Activated naive CD8-positive, alpha-beta T cell treated with anti-CD3 and anti-CD28 coated beads, Interleukin-2, amount 50 U/mL, for 16 hours (primary cell): ENCODE measurements at regions not wholly inside any gene's neighbourhood (a gene's known extent, or its start where the extent isn't known, plus 50 kb on each side); places are given as distances from the start of the nearest gene placed in this dataset.
"Not testable (repeated sequence)": the region's sequence is repeated elsewhere in the genome, so short reads cannot be mapped to it uniquely, and the experiment has no call there.

Source experiments
- DNase-seq: peaks from one replicate; pipeline ENCODE4 v3.0.0-alpha.2; 2020; ENCODE audit warnings: low read depth, low spot score

DNA sequence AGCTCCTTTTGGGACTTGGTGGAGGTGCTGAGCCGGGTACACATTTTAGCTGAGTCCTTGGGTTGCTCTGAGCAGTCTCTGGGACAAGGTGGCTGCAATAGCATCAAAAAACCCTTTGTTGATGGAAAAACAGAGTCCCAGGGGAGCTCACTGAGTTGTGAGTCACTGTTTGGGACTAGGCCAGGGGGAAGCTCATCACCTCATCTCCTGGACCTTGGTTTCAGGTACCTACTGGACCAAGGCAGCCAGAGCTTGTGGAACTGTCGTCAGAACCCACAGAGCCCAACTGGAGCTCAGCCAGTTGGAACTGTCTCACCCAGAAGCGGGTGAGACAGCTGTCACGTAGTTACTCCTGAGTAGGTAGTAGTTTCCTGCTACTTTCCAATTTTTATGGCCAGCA, 146.7 kb downstream of the HLX start:
- no peak for DNase-seq

DNA sequence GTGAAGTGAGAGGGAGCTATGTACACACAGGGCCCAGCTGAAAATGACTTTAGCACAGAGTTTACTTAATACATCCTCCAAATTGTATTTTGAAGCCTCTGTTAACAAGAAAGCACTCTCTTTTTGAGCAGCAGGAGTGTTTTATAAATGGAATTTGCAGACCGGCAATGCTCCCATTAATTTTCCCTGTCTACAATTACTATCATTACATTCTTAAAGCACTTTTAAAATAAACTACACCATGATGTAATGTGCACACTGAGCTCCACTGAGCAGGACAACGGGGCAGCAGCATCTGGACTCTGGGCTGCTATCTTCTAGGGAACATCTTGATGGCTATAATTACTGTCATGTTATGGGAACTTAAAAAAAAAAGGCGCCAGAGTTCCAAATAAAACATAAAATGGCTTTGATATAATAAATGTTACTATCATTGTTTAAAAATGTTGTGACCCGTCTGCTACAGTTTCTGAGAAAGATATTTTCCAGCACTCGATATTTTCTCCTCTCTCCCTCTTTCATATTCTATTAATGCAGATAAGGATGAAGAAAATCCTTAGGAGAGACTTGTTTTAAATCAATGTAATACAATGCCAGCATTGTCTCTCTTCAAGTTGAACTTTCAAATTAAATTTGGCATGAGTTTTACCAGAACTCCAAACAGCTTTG, 150.9 kb downstream of the HLX start:
- no peak for DNase-seq

DNA sequence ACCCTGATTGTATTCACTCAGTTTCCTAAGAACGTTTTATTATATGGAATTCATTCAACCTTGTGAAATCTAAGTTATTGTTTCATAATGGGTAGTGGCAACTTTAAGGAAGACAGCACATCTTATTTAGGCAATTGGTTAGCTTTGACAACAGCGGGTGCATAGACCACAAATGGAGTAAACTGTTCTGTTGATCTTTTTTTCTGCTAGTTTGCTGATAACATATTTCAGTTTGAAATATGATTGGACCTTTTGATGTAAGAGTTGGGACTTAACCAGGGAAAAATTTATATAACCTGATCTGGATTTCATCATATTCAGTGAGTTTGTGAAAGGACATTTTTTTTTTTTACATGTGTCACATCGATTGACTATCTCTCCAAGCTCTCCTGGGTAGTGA, 151.7 kb downstream of the HLX start:
- no peak for DNase-seq

DNA sequence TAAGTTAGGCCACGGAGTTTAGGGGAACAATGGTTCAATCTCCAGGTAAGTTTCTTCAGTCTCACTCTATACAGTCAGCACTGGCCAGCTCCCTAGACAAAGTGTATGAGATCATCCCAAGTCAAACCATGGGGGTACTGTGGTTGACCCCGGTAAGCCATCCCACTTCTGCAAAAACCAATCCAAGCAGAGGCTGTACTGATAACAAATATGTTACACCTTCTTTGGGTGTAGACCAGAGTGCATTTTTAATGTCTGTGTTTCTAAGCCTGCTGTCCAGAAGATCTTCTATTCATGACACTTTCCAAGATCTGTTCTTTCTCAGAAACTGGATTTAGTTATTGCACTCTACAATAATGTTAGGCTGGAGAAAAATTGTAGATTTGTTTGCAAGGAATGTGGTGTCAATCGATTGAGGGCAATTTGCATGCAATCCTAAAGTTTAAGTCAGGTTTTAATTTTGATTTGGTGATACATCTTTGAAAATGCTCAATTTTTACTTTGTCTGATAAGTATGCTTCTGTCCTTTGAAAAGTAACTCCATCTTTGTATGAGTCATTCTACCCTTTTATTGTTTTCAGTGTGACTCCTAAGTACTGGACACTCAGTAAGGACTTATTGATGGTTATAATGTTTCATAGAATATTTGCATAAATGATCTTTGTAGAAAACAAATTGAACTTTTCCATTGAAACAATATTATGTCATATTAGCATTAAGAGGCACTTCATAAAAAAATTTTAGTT, 152.4 kb downstream of the HLX start:
- no peak for DNase-seq

DNA sequence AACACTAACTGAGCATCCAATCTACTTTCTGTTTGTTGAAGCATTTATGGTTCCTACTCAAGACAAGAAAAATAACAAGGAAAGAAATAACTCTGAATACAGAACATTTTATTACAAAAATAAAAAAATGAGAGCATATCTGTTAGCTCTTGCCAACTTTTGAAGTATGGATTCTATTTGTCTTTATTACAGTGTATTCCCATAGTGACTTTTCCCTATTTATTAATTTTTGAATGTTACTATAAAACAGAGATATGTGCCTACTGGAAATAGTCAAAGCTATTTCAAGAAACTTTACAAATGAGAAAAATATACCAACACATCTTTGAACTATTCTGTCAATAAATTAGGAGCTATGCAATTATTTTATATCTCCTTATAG, 153.0 kb downstream of the HLX start:
- no peak for DNase-seq

DNA sequence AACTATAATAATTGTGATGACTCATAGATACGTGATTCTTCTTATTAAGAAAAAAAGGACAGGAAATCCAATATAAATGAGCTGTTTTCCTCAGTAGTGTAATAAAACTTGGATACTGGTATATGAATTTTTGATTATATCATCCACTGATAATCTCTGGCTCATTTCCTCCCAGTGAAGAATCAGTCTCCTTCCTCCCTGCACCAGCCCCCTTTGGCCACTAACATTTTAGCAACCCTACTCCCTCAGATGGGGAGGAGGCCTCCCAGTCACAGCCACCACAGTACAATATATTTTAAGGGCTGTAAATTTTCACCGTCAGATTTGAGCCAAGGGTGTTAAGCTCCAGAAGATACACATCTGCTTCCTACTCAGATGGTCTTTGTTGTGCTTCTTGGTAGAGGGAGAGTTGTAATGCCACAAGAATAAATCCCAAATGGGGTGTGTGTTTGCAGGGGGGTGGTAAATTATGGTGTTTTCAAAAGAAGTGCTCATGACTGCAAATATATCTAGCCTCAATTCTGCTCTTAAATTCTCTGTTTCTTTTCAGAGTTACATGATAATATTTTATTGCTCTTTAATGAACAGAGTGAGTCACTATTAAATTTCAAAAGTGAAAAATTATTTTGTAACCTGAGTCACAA, 153.5 kb downstream of the HLX start:
- no peak for DNase-seq

DNA sequence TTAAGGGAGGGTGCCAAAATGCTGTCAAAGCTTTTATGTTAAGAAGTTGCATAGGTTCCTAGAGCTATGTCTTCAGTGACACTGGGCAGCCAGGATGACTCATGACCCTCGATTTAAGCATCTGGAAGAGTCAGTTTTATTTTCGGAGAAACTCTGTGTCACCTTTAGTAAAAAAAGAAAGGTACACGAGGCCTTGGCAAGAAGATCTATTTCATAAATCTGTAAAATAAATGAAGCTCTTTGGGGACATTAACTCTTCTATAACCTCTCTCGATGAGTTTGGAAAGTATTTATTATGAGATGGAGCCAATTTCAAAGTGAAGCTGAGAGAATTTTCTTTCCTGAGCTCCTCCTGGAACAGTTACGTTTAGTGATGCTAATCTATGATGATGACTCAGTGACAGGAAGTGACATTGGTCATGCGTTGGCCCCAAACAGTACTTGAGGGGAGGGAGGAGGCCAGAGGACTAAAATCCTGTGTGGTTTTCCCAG, 156.5 kb downstream of the HLX start:
- no peak for DNase-seq

DNA sequence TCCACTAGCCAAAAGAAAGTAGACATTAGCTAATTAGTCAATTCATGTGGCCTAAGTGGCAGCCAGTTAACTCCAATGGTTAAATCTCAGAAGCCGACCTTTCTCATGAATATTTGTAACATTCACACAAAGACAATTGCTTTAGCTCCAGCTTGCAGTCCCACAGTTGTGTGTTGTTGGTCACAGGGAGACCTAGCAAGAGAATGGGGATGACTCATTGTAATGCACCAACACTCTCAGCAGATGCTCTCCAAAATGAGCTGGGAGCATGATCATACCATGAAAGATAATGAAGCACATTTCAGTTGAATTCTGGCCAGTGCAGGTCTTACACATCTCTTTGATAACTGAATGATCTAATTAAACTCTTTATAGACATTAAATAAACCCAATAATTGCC, 160.4 kb downstream of the HLX start:
- no peak for DNase-seq

DNA sequence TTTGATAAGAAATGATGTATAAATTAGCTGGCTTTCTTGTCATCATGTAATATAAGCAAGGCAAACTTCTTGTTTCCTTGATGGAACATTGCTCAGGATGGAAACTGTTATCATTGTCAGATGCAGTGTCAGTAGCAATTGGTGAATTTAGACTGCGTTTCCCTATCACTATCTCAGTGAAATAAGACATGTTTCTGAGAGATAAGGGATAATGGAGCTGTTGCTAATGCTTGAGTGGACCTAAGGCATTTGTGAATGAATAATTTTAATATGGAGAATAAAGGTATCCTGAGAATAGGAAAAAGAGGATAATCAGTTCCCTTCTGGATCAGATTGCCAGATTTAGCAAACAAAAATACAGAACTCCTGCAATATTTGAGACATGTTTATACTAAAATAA, 160.9 kb downstream of the HLX start:
- no peak for DNase-seq

DNA sequence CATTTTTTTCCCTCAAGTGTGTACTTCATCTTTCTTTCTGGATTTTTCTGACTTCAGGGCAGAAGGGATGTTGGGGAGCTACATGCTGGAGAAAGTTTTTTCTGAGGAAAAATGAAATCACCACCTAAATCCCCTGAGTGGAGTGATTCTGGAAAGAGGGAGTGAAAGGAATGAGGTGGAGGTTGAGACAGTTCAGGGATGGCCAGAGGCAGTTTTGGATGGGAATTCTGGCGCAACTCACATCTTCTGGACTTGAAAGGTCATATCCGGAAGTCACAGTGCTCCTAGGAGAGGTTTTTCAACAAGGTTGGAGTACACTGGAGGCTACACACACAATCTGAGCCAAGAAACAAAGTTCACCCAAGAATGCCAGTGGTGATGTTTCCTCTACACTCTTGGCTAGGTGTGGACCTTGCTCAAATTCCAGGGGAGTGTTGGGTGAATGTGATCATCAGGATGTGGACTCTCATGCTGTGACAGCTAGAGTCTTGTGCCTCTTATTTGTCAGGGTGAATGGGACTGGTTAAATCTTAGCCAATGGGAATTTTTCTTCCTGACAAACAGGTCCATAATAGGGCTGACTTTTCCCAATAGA, 161.5 kb downstream of the HLX start:
- no peak for DNase-seq

DNA sequence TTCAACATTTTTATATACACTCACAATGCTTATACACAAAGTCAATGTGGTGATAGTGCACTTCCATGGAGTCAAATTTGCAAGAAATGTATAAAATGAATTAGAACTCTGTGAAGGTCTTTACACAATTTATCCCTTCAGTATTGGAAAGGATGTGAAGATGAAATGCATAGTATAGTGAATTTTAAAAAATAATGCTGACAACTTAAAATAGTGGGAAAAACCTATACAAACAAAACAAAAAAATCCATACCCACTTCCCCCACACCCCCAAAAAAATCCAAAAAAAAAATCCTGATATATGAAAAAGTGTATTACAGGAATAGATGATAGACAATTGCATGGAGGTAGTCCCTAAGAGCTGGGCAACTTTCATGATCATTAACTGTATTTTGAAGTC, 165.3 kb downstream of the HLX start:
- DNase-seq: no peak

DNA sequence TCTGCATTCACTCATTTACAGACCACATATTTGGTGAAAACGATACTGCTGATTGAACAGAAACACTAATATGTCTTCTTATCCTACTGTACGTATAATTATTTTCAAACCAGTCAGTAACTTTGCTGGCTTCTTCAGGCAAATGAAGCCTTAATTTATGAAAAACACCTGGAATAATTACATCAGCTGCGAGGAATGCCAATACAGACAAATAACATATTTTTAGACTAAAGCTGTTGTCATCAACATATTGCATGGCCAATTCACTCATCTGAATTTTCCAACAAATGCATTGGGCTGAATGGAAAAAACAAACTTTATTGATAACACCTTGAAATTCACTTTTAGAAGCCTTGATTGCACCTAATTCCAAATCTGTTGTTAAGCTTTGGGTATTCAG, 165.9 kb downstream of the HLX start:
- DNase-seq: no peak

DNA sequence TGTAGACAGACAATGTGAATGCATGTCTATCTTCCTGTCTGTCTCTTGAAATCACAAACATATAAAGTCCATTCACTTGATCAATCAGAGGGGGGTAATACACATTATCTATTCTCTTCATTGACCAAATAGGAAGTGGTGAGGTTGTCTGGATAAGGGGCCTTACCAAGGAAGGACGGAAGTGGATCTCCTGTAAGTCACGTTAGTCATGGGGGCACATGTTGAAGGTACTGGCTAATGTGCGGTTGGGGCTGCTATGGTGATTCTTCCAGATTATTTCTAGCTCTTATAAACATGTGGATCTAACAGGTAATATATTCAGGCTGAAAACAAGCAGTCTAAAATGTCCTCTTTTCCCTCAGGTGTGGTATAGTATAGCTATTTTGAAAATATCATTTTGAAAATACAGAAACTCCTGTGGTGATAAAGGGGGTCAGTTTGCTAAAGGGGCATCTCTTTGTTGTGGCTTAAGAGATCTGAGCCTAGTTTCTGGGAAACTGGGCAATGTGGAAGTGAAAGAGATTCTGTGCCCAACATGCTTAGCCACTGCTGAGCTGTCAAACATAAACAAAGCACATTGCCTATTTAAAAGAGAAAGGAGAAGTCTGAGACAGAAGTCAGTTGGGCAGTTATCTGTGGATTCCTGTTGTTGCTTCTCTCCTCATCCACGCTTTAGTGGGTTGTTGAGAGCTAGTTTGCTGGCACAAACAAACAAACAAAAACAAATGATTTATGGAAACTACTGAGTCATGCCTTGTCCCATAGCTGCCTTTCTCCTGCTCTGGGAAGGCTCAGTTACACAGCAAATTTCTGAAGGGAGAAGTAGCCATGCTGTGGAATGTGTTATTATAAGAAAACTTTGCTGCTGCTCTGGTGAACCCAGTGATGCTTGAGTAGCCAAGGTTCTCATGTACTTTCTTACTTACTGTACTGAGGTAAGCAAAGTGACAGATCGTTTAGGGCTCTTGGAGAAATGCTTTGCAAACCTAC, 166.9 kb downstream of the HLX start:
- DNase-seq: no peak

DNA sequence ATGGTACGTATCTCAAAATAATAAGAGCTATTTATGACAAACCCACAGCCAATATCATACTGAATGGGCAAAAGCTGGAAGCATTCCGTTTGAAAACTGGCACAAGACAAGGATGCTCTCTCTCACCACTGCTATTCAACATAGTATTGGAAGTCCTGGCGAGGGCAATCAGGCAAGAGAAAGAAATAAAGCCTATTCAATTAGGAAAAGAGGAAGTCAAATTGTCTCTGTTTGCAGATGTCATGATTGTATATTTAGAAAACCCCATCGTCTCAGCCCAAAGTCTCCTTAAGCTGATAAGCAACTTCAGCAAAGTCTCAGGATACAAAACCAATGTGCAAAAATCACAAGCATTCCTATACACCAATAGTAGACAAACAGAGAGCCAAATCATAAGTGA, 172.1 kb downstream of the HLX start:
- not testable (repeated sequence) for DNase-seq

DNA sequence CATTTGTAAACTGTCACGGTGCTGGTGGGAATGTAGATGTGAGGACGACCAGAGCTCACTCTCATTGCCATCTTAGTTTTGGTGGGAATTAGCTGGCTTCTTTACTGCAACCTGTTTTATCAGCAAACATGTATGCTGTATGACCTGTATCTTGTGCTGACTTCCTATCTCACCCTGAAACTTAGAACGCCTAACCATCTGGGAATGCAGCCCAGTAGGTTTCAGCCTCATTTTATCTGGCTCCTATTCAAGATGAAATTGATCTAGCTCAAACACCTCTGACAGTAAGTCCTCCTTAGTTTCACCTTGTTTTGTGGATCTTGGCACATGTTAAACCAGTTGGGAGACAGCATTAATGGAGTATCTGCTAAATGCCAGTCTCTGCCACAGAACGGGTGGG, 174.6 kb downstream of the HLX start:
- no peak for DNase-seq

DNA sequence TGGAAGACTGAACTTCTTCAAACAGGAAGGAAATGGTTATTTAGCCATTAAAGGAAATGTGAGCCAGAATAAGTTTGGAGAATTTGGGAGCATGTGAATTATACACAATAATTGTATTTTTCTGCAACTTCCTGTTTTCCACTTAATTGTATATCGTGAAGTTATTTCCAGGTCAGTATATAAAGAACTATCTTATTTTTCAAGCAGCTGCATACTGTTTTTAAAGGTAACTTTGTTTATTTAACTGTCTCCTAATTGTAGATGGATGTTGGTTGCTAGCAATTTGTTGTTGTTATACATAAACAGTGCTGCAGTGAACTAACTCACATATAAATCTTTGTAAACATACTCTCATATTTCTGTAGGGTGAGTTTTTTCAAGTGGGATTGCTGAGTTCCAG, 180.3 kb downstream of the HLX start:
- DNase-seq: no peak

DNA sequence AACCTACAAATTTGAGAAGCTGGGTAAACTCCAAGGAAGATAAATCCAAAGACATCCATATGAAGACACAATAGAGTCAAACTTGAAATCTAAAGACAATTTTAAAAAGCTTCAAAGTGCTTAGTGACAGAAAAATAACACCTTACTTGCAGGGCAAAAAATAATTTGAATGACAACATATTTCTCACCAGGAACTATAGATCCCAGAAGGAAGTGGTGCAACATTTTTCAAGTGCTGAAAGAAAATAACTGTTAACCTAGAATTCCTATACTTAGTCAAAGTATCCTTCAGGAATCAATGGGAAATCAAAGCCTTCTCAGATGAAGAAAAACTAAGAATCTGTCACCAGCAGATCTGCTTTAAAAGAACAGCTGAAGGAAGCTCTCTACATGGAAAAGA, 184.4 kb downstream of the HLX start:
- no peak for DNase-seq

DNA sequence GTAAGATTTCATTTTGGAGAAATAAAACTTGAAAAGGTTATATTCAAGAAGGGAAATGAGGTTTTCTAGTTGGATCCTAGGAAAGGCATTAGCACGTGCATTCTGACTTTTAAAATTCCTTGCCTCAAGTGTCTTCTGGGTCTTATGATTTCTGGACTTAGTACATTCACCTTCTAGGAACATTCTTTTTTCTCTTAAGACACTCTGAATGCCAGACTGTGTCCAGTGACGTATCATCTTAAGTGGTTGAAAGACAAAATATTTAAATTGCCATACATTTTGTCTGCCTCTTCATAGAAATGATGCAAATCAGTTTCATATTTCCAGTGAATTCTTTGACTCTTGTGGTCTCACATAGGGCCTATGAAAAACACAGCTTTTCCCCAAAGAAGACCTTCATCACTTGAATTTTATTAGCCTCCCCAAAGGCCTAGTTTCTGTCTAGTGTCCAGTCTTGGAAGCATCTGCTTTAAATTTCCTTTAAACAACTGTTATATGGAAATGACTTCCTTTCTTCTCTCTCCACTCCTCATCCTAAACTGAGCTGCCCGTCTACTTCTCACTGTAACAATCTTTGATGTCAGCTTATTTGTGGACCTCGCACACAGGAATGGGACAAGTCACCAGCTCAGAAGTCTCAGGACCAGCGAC, 187.2 kb downstream of the HLX start:
- no peak for DNase-seq

DNA sequence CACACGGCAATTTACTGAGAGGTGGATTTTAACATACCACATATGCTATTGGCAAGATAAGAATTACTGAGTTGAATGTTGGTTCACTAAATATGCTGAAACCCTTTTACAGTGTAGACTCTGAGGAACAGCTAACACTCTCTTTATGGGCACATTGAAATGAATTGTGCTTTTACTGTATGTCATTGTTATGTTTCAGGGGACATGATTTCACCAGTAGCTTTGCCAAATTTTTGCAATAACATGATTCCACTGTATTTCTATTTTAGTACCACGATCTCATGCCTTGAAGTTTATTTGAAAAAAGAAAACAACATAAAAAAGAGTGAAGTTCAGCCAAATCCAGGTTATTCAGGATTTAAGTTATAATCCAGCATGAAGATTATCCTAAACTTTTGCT, 188.5 kb downstream of the HLX start:
- DNase-seq: no peak

DNA sequence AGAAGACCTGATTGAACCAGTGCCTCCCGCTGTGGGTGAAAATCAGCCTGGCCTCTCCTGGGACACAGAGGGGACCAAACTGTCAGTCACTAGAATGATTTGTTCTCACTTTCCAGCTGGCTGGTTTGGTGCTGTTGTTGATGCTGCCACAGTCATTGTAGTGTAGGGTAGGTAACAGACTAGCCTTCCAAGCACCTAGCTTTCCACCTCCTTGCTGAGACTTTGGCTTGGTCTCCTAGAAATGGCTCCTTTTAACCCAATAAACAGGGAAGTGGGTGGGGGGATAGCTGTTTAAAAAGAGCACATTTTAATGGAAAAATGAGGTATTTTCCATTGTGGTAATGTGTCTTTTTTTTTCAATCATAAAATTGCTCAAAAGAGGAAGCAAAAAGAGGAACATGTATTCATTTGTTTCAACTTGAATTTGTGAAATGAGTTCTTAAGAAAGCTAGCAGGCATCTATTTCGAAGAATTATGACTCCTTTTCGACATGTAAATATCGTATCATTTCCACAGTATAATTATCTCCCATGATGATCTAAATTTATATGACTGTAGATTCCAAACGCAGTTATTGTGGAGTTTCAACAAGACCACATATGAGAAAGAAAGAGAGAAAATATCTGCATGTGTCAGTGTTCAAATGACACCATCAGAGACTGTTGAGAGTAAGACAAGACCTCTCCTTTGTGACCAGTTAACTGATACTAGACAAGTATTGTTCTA, 190.1 kb downstream of the HLX start:
- no peak for DNase-seq
